GM19452 (cell line): ENCODE measurements at regions not wholly inside any gene's neighbourhood (a gene's known extent, or its start where the extent isn't known, plus 50 kb on each side); places are given as distances from the start of the nearest gene placed in this dataset.
A peak's percentile ranks its signal among the peaks of the same experiment; 100 is the strongest.

Experiments used
- ATAC-seq: cut with Tn5 transposase; IDR thresholded peaks from one replicate; pipeline ENCODE4 v1.9.1; 2021; ENCODE audit not compliant: unreplicated experiment

DNA sequence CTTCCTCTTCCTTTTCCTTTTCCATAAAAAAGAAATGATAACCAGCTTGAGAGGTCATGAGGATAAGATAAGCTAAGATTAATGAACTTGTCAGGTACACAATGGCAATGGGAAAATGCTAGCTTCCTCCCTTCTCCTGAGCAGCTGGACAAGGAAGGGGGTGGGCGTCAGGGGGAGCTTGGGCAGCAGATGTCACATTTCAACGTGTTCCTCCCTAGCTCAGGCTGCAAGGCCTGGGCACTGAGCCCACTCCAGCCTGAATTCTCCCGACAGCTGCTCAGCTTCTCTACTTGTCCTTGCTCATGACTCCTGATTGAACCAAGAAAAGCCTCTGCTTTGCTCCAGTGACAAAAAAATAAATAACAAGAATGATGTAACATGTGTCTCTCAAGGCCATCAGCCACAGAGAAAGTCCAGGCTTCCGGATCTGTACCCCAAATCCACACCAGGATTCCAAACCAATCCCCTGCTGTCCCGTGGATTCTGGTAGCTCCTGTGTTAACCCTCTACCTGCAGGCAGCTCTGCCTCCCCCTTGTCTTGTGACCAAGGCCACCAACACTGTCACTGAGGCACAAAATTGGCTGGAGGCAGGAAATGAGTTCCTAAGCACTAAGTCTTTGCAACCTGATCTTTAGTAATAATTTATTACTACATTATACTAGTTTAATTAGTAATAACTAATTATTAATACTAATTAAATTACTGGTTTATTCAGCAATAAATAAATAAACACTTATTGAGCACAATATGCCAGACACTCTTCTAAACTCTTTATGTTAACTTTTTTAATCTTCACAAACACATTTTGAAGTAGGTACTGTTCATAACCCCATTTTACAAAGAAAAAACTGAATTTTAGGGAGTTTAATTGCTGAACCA lies 146.5 kb downstream of the CCDC34 start:
- no peak for ATAC-seq

DNA sequence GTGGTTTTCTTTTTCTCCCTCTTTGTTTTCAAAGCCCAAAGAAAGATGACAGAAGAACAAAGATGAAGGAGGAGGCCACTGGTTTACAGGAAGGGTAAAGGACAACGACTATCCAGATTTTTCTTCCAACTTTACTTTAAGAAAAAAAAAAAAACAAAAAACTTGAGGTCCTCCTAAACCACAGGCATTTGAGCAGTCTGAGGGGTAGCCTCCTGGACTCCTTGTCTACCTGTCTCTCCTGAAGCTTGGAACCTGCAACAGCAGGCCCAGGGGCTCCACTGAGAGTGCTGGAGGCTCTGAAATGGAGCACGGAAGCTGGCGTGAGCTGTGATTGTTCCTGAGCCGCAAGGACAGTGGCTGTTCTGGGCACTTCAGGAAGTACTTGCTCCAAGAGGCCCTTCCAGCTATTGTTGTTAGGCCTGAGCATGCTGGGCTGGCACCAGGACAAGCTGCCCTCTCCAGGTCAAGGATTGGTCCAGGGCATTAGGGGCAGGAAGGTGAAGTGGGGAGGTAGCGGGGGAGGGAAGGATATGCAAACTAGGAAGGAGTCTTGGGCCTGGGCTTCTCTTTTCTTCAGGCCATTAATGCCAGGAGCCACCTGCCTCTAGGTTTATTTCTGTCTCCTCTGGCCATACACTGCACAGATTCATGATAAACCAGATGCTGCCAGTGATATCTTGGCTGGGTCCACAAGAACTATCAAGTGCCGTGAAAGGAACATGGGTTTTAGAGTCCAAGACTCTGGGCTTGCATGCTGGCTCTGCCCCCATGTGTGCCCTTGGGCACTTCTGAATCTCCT lies 147.3 kb downstream of the CCDC34 start:
- no peak for ATAC-seq

DNA sequence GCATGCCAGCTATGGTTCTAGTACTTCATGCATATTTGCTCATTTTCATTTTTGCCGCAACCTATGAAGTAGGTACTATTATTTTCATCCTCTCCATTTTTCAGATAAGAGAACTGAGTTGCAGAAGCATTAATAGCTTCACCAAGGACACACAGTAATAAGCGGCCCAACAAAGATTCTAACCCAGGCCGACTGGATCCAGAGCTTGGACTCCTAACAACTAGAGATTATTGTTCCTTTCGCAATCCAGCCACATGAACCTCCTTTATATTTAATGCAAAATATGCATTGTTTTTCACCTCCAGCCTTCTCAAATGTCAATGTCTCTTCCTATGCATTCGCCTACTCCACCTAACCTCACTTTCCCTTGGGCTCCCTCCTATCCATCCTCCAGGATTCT lies 148.3 kb downstream of the CCDC34 start:
- no peak for ATAC-seq

DNA sequence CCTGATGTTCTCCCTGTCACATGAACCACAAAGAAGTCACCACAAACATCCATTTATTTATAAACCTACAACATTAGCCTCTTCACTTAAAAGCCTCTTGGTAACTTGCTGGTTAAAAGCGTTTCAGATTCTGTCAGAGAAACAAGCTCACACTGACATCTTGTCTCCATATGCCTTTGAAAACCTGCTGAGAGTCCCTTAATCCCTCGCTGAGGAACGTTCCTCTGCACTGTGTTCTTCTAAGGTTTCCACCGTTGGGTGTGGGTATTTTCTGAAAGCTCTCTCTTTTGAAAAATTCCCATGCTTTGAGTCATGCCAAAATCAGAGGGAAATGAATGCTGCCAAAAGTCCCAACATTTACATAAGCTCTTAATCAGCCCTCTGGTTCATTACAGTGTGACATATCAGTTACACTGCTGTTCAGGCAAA lies 149.8 kb downstream of the CCDC34 start:
- no peak for ATAC-seq

DNA sequence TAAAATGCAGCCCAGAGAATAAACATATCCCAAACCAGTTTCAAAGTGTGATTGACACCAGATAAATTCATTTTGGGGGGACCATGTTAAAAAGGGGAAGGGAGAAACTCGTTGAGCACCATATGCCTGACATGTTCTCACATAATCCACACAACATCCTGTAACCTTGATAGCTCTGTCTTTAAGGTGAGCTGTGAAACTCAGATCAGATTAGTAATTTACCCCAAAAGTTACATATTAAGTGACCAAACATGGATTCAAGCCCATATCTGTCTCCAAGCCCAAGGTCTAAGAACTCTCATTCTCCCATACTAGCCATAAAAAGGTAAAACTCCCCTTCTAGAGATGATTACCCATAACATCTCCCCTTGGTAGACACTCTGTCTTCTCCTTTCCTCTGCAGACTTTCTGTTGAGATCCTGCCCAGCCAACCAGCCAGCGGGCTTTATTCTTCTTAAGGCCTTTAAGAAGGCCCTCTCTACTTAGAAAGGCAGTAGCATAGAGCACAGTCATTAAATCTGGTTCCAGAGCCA lies 150.7 kb downstream of the CCDC34 start:
- peak; percentile 75 for ATAC-seq

DNA sequence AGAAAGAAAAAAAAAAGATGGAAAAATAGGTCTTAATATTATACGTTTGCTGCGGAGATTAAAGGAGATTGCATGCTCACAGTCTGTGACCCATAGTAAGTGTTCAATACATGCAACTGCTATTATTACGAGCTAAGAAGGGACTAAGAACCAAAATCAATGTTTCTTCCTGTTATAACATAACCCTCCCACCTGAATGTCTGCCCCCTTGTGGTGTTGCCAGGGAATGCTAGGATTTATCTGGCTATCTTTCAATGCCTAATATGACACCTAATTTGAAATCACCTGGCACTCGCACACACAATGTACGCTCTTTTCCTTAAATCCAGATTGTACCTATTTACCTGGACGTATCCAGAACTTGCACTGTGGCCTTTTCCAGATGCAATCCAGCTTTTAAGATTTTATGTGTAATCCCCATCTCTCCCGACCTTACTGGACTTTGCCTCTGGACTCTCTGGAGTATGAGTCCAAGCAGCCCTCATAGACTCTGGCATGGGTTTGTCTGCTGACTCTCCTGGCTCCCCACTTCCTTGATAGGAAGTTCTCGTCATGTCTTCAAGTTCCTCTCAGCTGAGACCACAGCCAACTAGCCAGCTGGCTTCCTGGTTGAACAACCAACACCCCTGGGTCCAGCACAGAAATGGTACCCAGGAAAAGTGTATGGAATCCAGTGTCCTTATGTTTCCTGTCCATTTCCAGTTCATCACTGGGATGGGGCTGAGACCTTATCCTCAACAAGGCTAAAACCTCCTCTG lies 151.5 kb downstream of the CCDC34 start:
- ATAC-seq: no peak

DNA sequence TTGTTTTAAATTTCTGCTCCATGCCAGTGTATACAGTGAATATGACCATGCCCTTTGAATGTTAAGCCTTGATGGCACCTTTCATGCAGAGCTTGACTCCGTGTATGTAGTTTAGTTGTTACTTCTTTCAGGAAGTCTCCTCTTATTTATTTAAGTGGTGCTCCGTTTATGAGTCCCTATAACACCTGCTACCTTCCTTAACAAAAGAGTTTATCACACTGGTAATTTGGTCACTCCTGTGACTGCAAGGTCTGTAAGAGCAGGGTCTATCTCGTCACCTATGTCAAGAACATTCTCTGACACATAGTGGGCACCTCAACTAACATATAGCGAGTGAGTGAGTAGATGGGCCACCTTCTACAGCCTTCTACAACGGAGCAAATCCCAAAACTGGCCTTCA lies 152.5 kb downstream of the CCDC34 start:
- ATAC-seq: no peak

DNA sequence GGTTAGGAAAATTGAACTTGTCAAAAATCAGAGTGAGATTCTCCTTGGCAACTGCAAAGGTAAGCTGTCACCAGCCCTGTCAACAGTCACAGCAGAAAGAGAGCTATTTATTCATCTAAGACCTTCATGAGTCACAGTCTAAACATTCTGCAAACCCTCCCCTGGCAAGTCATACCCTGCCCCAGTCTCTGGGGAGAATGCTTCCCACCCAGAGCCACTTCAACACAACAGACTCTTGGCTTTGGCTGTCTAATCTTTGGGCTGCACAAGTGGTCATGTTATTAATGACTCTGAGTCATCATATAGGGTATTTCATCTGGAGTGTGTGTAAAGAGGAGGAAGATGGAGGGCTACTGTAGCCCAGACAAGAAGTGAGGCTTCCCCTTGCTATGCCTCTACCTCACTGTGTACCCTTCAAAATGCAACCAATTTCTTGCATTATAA lies 153.4 kb downstream of the CCDC34 start:
- ATAC-seq: peak; percentile 33

DNA sequence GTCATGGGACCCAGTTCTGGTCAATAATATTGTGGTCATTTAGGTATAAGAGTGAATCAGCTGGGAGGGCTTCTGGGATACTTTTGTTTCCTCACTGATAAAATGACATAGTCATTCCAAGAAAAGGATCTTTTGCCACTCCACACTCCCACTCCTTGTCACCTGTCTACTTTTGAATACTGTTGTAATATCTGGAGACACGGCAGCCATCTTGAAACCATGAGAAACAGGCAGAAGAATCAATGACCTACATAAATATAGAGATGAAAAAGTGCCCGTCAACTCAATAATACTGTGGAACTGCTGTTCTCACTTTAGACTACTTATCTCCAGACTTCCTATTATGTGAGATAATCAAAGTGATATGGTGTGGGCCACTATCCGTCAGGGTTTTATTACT lies 154.2 kb downstream of the CCDC34 start:
- no peak for ATAC-seq

DNA sequence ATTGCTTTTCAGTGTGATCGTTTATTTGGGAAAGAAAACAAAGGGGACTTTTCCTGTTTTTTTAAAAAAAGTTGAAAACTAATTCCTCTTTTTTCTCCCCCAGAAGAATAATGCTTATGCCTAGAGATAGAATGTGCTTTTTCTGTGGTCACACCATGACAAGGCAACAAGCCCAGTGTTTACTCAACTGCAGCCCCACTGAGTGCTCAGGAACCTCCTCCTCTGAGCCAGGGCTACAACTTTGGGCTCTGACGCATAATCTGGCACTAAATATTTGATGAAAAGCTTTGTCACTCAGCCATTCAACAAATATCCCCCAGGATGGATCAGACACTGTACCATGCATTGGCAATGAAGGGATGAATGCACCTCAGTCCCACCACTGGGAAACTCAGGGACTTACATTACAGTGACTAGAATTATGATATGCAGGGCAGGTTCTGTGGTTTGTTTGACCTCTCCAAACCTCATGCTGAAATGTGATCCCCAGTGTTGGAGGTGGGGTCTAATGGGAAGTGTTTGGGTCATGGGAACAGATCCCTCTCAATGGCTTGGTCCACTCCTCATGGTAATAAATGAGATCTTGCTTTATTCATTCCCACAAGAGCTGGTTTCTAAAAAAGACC lies 155.9 kb downstream of the CCDC34 start:
- ATAC-seq: no peak

DNA sequence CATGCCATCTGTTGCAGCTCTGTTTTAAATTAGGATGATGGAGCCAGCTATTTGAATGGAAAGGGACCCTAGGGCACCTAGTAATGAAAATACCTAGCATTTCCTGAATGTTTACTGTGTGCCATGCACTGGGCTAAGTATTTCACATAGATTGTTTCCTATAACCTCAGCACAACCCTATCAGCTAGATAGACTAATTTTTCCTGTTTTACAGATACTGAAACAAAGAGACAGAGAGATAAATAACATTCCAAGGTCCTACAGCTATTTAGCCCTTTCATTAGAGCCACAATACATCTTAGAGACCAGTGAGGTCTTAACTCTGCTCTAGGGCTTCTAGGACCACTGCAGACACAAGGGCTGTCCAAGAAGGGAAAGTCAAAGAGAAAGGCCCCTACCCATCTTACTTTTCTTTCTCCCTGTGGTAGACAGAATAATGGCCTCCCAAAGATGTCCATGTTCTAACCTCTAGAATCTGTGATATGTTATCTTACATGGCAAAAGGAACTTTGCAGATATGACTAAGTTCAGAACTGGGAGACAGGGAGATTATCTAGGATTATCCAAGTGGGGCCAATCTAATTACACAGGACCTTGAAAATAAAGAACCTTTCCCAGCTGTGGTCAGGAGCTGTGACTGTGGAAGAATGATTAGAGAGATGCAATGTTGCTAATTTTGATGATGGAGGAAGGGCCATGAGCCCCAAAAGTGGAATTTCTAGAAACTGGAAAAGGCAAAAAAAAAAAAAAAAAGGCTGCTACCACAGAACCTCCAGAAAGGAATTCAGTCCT lies 157.0 kb downstream of the CCDC34 start:
- ATAC-seq: no peak

DNA sequence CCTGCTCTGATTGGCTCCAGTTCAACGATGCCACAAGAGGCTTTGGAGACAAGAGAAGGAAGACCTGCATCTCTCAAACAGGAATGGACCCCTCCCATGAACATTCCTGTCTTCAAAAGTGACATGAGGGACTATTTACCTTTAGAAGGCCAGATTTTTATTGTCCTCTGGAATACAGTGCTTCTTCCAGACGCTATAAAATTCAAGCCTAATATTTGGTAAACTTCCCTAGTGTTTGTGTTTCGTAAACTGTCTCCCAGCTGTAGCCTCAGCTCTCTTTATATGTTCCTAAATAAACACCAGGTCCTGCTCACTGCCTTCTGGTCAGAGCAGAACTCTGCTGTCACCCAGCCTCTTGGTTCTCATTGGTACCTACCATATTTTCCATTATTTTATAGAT lies 157.8 kb downstream of the CCDC34 start:
- ATAC-seq: no peak

DNA sequence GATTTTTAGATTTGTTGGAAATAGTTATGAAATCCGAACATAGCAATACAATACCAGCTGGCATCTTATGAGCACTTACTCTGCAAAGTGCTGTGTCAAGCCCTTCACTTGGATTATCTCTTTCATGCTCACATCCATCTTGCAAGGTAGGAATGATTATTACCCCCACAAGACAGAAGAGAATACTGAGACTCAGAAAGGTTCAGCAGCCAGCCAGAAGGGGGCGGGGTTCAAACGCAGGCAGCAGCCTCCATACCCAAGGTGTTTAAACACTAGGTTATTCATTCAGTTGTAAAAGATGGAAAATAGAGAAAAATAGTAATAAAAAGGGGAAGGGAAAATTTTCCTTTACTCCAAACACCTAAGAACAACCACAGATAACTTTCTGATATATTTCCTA lies 158.5 kb downstream of the CCDC34 start:
- ATAC-seq: no peak

DNA sequence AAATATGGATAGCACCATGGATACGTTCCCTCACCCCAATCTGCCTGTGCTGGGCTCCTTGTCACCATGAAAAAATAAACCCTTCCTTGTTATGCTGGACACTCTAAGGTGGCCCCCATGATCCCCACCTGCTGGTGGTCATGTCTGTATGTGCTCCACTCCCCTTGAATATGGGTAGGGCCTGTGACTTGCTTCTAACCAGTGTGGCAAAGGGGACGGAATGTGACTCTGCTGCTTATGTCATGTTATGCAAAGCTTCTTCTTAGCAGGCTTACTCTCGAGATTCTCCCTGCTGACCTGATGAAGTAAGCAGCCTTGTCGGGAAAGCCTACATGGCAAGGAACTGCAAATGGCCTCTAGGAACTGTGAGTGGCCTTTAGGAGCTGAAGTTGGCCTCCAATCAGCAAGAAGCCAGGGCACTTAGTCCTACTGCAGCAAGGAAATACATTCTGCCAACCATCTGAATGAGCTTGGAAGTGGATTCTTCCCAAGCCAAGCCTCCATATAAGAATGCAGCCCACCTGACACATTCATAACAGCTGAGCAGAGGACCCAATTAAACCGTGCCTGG lies 159.9 kb downstream of the CCDC34 start:
- no peak for ATAC-seq

DNA sequence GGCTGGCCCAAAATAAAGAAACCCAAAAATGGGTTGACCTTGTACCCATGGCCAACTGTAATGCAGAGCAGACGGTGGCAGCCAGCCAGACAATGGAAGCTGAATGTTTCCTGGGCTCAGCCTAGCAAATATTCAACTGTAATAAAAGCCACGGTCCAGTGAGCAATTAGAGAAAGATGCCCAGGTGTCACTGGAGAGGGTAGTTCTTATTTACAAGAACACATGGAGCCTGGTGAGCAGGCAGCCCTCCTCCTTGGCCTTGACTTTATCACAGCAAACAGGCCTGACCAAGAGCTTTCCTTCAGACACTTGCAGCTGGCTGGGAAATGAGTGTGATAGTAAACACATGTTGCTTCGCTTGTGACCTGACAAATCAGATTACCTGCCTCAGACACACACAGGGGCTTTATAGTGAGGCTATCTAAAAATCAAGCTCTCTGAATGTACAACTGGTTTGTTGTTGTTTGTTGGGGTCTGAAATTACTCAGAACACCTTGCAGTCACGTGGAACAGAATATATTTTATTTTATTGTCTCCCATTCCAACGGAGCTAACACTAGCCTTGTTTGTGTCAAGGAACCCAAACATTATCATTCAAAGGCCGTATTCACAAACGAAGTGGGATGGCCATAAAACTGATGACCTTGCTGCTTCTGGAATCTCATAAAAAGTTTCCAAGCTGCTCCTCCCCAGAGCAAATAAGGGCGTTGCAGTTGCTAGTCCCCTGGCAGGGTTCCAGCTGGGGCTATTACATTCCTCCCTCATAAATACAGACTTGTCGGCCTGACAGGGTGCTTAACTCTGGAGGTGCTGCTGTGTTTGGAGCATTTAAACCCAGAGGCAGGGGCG lies 161.1 kb downstream of the BBOX1 start:
- no peak for ATAC-seq

DNA sequence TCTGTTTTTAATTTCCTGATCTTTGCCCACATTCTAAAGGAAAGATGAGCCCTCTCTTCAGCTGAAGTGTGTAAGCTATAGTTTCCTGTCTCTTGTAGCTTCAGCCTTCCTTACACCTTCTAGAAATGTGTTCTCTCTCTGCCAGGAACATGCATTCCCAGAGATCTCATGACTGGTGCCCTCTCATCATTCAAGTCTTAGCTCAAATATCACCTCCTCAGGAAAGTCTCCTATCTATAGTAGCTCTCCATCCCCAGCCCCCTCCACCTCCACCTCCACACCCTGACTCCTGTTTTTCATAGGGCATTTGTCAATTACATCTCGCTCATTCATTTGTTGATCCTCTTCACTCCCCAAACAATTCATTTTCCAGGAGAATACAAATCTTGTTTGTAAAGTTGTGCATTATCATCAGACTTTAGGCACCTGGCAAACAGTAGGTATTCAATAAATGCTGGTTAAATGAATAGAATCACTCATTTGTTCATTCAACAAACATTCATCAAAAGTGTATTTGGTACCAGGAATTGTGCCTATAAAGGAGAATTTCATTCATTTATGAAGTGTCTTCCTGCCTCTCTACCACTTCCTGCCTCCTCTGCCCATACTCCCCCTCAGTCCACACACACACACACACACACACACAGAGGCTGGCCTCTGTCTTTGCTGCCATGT lies 160.3 kb downstream of the BBOX1 start:
- ATAC-seq: no peak

DNA sequence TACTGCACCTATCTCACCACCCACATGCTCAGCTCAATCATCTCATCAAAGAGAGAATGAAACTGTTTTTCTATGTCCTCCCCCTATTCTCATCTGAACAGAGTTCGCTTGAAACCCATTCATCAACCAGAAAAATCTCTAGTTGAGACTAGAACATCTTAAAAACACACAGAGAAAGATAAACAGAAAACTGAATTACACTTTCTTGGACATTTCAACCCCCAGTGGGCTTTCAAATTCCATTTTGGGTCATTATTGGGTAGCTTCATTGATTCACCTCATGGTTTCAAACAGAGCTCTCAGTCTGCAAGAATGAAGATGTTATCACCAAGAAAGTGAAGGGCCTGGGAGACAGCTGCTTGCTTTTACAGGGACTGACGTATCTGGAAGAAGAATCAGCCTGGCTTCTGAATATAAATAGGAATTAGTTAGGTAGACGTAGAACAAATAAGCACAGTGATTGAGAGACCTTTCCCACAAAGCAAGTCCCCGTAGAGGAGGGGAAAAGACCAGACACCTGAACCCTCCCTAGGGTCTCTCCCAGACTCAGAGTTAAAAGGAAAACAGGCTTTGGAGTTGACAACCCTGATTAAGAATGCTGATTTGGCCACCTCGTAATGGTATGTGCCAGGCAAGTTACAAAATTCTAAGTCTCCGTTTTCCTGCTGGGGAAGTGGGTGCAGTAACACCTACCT lies 155.7 kb downstream of the BBOX1 start:
- ATAC-seq: no peak

DNA sequence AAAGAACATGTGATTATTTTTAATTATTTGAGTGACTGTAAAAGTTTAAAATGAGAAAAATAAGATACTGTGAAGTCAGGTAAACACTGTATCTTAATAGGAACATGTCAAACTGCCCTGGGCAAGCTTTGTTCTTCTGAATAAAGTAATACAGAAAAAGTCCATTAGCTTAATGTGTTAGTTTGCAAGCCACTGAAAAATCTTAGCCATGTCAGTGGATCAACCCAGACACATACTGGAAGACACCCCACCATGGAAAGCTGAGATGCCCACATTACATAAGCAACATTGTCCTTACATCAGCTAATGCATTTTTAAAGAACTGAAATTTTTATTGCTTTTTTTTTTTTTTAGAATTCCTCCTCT lies 155.2 kb downstream of the BBOX1 start:
- ATAC-seq: no peak
